Pancreas (tissue), 10 donors: ENCODE measurements at regions not wholly inside any gene's neighbourhood (a gene's known extent, or its start where the extent isn't known, plus 50 kb on each side); places are given as distances from the start of the nearest gene placed in this dataset.

Source experiments
- ATAC-seq, 4 donors: fragments of 200-7000 bp; cut with Tn5 transposase; one replicate each; pipeline versions ENCODE4 v1.8.0 to v1.9.1; 2020; ENCODE audit warnings: mild to moderate bottlenecking in 4 of 4, moderate library complexity in 4 of 4
- DNase-seq, 6 donors: peaks; one replicate each; pipeline ENCODE4 v3.0.0-alpha.2; 2020
- FAIRE-seq: peaks from 2 replicates; lab custom pipeline; 2012; peaks lifted over from hg19 to GRCh38; lab: Jason Lieb, UNC
- H3K27ac ChIP-seq, 4 donors: fragments of 200-600 bp; sonication (generic); 1 replicate in 3 of 4; 2 replicates in 1 of 4; pipeline versions ENCODE4 v1.5.0 to v1.8.0; 2020
- H3K27me3 ChIP-seq, 4 donors: fragments of 200-600 bp; one replicate each; pipeline ENCODE4 v1.8.0; 2021
- H3K36me3 ChIP-seq, 3 donors: fragments of 200-600 bp; sonication (generic) in 1 of 3; one replicate each; pipeline versions ENCODE4 v1.5.0 to v1.8.0; 2020 to 2021
- H3K4me1 ChIP-seq, 3 donors: fragments of 200-600 bp; one replicate each; pipeline ENCODE4 v1.8.0; 2021
- H3K4me3 ChIP-seq, 4 donors: fragments of 200-600 bp; sonication (generic) in 2 of 4; one replicate each; pipeline versions ENCODE4 v1.5.0 to v1.8.0; 2020 to 2021
- H3K9me3 ChIP-seq, 4 donors: fragments of 200-600 bp; one replicate each; pipeline ENCODE4 v1.8.0; 2021
- CTCF ChIP-seq, 4 donors: fragments of 200-600 bp; sonication (generic) in 3 of 4; IDR thresholded peaks; one replicate each; pipeline versions ENCODE4 v1.5.0 to v1.8.0; 2021; ENCODE audit warnings: antibody characterized with exemption in 4 of 4
- WGBS, 2 donors: extraction: QIAGEN DNeasy Blood & Tissue Kit; methylation state at CpG; one replicate each; pipeline ENCODE4 v1.1.7; 2013; 5-methylcytosine and 5-hydroxymethylcytosine counted together
- intact Hi-C, 3 donors: fragments of 100-400 bp; cut with DNase I; formaldehyde crosslinking; loops; one replicate each; pipeline versions ENCODE4 v1.11.1 to v1.14.2; 2022
- donor health status: healthy with polysubstance abuse.
- donor health status: DM: no; HTN: no; CAD: no; lungs with moderate emphysema.
- donor health status: DM: no; HTN: no; CAD: no.
- donor health status: control.
- donor health status: control.
- donor health status: Bipolar disorder and iron deficiency.
- donor health status: DM: yes; HTN: yes; CAD: no.
- donor health status: DM: no; HTN: no; CAD: no.
- donor health status: DM: no; HTN: no; CAD: no.
- donor health status: DM: yes; HTN: yes; CAD: no.

- intact Hi-C loops, result no loop called here
- 57 to 71% methylated on average over 2 of the region's 2 CpGs for WGBS, 2 donors
- FAIRE-seq (no peak), ATAC-seq (no peak), DNase-seq (no peak)
- TF ChIP-seq CTCF (IDR thresholded peaks at IDR 0.05), result no peak
- H3K4me1 ChIP-seq, result no peaks in the 10 kb centered on the region
- H3K36me3 ChIP-seq, result no peaks in the 10 kb centered on the region
- no peak overlapping the region for H3K4me3 ChIP-seq
- H3K9me3 ChIP-seq, result no peaks in the 10 kb centered on the region
- H3K27me3 ChIP-seq, result no peaks in the 10 kb centered on the region
- H3K27ac ChIP-seq, result no peak overlapping the region
Measured at GRCh38 chr18:53747210-53747609, 477.3 kb downstream of the MBD2 start.

- ATAC-seq (no peak), DNase-seq (no peak), FAIRE-seq (no peak)
- 0 to 54% methylated on average over 1 of the region's 1 CpG for WGBS, 2 donors
- intact Hi-C loops, result no loop called here
- no peaks in the 10 kb centered on the region for H3K27me3 ChIP-seq
- no peaks in the 10 kb centered on the region for H3K36me3 ChIP-seq
- H3K9me3 ChIP-seq, result no peaks in the 10 kb centered on the region
- H3K4me3 ChIP-seq, result no peak overlapping the region
- H3K4me1 ChIP-seq, result no peaks in the 10 kb centered on the region
- no peak overlapping the region for H3K27ac ChIP-seq
- TF ChIP-seq CTCF (IDR thresholded peaks at IDR 0.05), result no peak
Measured at GRCh38 chr18:53745986-53746385, 478.5 kb downstream of the MBD2 start.

DNA sequence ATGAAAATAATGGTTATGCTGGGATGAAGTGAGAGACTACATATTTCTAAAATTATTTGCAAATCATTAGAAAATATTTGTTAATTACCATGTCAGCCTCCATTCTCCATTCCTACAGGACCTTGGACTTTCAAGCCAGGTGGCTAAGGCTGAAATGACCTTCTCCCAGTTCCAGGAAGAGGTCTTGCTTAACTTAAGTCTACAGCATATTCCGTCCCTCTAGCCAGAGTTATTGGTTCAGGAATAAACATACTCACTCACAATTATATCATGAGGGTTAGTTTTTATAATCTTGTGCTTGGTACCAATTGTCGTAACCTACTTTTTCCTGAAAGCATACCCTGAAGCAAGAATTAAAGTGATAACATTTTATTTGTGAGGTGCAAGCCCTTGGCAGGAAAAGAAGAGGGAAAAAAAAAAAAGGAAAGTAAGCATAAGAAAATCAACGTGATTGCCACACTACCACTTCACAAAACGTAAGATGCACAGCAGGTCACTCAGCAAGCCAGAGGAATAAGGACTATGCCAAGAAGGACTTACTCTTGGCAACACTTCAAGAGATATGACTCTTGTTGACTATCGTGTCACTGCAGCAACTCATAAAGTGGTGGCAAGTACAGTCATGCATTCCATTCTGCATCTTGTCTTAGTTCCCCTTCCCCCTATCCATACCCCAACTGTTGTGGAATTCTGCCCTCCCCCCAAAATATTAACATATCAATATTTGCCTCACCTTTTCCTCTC lies 479.1 kb downstream of the MBD2 start:
- FAIRE-seq (no peak), DNase-seq (no peak), ATAC-seq (peak in 3 of 4 donors; percentile 53 to 73 (median 64))
- H3K9me3 ChIP-seq, result no peaks in the 10 kb centered on the region
- 34 to 44% methylated on average over 5 of the region's 5 CpGs for WGBS, 2 donors
- H3K36me3 ChIP-seq, result no peaks in the 10 kb centered on the region
- no peak overlapping the region for H3K27ac ChIP-seq
- intact Hi-C loops, result no loop called here
- TF ChIP-seq CTCF (IDR thresholded peaks at IDR 0.05), result no peak
- no peak overlapping the region for H3K4me3 ChIP-seq
- H3K4me1 ChIP-seq, result no peaks in the 10 kb centered on the region
- H3K27me3 ChIP-seq, result no peaks in the 10 kb centered on the region

- FAIRE-seq (no peak), ATAC-seq (no peak), DNase-seq (no peak)
- intact Hi-C loops, result no loop called here
- H3K4me3 ChIP-seq, result no peak overlapping the region
- H3K9me3 ChIP-seq, result no peaks in the 10 kb centered on the region
- 52 to 63% methylated on average over 5 of the region's 5 CpGs for WGBS, 2 donors
- no peaks in the 10 kb centered on the region for H3K36me3 ChIP-seq
- no peaks in the 10 kb centered on the region for H3K27me3 ChIP-seq
- no peak for TF ChIP-seq CTCF (IDR thresholded peaks at IDR 0.05)
- H3K27ac ChIP-seq, result no peak overlapping the region
- H3K4me1 ChIP-seq, result no peaks in the 10 kb centered on the region
Measured at GRCh38 chr18:53739700-53740099, 484.8 kb downstream of the MBD2 start.

GRCh38 chr18:53735526-53735925 lies 488.9 kb downstream of the MBD2 start:
- FAIRE-seq (no peak), ATAC-seq (no peak), DNase-seq (no peak)
- Histone ChIP-seq H3K4me1 (no peaks in the 10 kb centered on the region), H3K4me3 (no peak overlapping the region), H3K27me3 (no peaks in the 10 kb centered on the region), H3K9me3 (no peaks in the 10 kb centered on the region), H3K27ac (no peak overlapping the region), H3K36me3 (no peaks in the 10 kb centered on the region)
- intact Hi-C loops, result no loop called here
- no peak for TF ChIP-seq CTCF (IDR thresholded peaks at IDR 0.05)
- 41 to 42% methylated on average over 1 of the region's 1 CpG for WGBS, 2 donors
